ENCODE measurements at regions not wholly inside any gene's neighbourhood (a gene's known extent, or its start where the extent isn't known, plus 50 kb on each side); places are given as distances from the start of the nearest gene placed in this dataset.

DNA sequence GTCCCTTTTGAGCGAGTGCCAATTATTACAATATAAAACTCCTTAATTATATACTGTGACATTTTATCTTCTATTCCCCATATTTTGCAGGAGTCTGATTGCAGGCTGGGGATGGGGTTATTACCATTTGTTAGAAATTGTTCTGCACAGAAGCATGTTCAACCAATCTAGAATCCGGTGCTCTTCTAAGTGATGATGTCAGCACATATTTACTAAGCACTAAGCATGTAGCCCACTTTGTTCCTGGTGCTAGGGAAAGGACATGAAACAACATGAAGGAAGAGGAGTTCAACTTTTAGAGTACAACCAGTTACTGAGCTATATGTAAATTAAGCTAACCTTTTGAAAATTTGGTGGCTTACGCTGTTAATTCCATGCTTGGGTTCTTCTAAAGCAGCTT, 52.8 kb upstream of the IL1RAPL2 start:
- TF ChIP-seq NFRKB (IDR thresholded peaks at IDR 0.05) (no peak), TBX3 (IDR thresholded peaks at IDR 0.05; ENCODE audit: borderline replicate concordance) (no peak), KLF13 (CRISPR knock-in tag; IDR thresholded peaks at IDR 0.05) (no peak), IKZF1 (IDR thresholded peaks at IDR 0.05) (no peak), ZFX (CRISPR knock-in tag; IDR thresholded peaks at IDR 0.05; ENCODE audit: low read depth) (no peak), TCF7L2 (IDR thresholded peaks at IDR 0.05; ENCODE audit: low read depth, low read length) (no peak), ZNF20 (CRISPR knock-in tag; IDR thresholded peaks at IDR 0.05) (no peak), CHD4 (IDR thresholded peaks at IDR 0.05; ENCODE audit: borderline replicate concordance, low read length) (no peak), YY1 (IDR thresholded peaks at IDR 0.05; ENCODE audit: insufficient read depth, insufficient replicate concordance, low read depth, low read length) (no peak)
- TF ChIP-seq, protein P1, sequence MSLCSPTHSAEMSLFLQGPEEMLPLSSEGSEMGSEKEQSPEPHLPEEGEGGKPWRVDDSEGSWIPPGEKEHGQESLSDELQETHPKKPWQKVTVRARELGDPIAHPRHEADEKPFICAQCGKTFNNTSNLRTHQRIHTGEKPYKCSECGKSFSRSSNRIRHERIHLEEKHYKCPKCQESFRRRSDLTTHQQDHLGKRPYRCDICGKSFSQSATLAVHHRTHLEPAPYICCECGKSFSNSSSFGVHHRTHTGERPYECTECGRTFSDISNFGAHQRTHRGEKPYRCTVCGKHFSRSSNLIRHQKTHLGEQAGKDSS (CRISPR knock-in tag; IDR thresholded peaks at IDR 0.05; ENCODE audit: borderline replicate concordance, low read depth) = no peak
- TF ChIP-seq, protein P2, sequence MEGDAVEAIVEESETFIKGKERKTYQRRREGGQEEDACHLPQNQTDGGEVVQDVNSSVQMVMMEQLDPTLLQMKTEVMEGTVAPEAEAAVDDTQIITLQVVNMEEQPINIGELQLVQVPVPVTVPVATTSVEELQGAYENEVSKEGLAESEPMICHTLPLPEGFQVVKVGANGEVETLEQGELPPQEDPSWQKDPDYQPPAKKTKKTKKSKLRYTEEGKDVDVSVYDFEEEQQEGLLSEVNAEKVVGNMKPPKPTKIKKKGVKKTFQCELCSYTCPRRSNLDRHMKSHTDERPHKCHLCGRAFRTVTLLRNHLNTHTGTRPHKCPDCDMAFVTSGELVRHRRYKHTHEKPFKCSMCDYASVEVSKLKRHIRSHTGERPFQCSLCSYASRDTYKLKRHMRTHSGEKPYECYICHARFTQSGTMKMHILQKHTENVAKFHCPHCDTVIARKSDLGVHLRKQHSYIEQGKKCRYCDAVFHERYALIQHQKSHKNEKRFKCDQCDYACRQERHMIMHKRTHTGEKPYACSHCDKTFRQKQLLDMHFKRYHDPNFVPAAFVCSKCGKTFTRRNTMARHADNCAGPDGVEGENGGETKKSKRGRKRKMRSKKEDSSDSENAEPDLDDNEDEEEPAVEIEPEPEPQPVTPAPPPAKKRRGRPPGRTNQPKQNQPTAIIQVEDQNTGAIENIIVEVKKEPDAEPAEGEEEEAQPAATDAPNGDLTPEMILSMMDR (CRISPR knock-in tag; IDR thresholded peaks at IDR 0.05) = no peak
- TF ChIP-seq, protein P3, sequence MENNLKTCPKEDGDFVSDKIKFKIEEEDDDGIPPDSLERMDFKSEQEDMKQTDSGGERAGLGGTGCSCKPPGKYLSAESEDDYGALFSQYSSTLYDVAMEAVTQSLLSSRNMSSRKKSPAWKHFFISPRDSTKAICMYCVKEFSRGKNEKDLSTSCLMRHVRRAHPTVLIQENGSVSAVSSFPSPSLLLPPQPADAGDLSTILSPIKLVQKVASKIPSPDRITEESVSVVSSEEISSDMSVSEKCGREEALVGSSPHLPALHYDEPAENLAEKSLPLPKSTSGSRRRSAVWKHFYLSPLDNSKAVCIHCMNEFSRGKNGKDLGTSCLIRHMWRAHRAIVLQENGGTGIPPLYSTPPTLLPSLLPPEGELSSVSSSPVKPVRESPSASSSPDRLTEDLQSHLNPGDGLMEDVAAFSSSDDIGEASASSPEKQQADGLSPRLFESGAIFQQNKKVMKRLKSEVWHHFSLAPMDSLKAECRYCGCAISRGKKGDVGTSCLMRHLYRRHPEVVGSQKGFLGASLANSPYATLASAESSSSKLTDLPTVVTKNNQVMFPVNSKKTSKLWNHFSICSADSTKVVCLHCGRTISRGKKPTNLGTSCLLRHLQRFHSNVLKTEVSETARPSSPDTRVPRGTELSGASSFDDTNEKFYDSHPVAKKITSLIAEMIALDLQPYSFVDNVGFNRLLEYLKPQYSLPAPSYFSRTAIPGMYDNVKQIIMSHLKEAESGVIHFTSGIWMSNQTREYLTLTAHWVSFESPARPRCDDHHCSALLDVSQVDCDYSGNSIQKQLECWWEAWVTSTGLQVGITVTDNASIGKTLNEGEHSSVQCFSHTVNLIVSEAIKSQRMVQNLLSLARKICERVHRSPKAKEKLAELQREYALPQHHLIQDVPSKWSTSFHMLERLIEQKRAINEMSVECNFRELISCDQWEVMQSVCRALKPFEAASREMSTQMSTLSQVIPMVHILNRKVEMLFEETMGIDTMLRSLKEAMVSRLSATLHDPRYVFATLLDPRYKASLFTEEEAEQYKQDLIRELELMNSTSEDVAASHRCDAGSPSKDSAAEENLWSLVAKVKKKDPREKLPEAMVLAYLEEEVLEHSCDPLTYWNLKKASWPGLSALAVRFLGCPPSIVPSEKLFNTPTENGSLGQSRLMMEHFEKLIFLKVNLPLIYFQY (CRISPR knock-in tag; IDR thresholded peaks at IDR 0.05; ENCODE audit: borderline replicate concordance) = no peak
- TF ChIP-seq, protein P4, sequence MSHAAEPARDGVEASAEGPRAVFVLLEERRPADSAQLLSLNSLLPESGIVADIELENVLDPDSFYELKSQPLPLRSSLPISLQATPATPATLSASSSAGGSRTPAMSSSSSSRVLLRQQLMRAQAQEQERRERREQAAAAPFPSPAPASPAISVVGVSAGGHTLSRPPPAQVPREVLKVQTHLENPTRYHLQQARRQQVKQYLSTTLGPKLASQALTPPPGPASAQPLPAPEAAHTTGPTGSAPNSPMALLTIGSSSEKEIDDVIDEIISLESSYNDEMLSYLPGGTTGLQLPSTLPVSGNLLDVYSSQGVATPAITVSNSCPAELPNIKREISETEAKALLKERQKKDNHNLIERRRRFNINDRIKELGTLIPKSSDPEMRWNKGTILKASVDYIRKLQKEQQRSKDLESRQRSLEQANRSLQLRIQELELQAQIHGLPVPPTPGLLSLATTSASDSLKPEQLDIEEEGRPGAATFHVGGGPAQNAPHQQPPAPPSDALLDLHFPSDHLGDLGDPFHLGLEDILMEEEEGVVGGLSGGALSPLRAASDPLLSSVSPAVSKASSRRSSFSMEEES (CRISPR knock-in tag; IDR thresholded peaks at IDR 0.05) = no peak
